Activated CD8-positive, alpha-beta memory T cell treated with anti-CD3 and anti-CD28 coated beads for 24 hours (primary cell): ENCODE measurements at regions not wholly inside any gene's neighbourhood (a gene's known extent, or its start where the extent isn't known, plus 50 kb on each side); places are given as distances from the start of the nearest gene placed in this dataset.

Experiments
- DNase-seq: peaks from one replicate; pipeline ENCODE4 v3.0.0-alpha.2; 2020

- DNase-seq: no peak
Observed at GRCh38 chr14:100471441-100472093, 115.7 kb downstream of the BEGAIN start.

- DNase-seq: no peak
Observed at GRCh38 chr14:100472094-100472455, 115.1 kb downstream of the BEGAIN start.

DNA sequence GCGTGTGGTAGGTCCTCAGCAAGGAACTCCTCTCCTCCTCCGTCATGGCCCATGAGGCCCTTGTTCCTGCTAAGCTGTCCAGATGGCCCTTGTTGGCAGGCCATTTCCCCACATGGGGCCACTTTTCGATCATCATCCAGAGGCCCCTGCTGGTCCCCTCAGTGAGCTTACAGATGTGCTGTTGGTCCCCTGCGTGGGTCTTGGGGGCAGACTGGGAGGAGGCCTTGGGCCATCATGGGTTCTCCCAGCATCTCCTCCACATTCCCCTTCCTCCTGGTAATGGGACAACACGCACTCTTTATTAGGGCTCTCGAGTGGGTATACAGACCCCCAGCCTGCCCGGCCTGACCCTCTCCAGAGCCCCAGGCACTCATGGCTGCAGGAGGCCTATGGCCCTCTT, 114.7 kb downstream of the BEGAIN start:
- DNase-seq: no peak

GRCh38 chr14:100473249-100473648, 114.0 kb downstream of the BEGAIN start:
- DNase-seq: no peak

GRCh38 chr14:100474196-100474595, 113.0 kb downstream of the BEGAIN start:
- no peak for DNase-seq

DNA sequence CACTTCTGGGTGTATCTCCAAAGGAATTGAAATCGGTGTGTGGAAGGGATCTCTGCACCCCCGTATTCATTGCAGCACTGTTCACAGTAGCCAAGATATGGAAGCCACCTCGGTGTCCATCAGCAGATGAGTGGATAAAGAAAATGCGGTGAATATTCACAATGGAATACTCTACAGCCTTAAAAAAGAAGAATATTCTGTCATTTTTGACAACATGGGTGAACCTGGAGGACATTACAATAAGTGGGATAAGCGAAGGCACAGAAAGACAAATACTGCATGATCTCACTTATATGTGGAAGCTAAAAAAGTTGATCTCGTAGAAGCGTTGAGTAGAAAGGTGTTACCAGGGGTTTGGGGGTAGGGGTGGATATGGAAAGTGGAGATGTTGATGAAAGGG, 111.9 kb downstream of the BEGAIN start:
- no peak for DNase-seq

- DNase-seq: no peak
Observed at GRCh38 chr14:100476012-100476822, 111.0 kb downstream of the BEGAIN start.

DNA sequence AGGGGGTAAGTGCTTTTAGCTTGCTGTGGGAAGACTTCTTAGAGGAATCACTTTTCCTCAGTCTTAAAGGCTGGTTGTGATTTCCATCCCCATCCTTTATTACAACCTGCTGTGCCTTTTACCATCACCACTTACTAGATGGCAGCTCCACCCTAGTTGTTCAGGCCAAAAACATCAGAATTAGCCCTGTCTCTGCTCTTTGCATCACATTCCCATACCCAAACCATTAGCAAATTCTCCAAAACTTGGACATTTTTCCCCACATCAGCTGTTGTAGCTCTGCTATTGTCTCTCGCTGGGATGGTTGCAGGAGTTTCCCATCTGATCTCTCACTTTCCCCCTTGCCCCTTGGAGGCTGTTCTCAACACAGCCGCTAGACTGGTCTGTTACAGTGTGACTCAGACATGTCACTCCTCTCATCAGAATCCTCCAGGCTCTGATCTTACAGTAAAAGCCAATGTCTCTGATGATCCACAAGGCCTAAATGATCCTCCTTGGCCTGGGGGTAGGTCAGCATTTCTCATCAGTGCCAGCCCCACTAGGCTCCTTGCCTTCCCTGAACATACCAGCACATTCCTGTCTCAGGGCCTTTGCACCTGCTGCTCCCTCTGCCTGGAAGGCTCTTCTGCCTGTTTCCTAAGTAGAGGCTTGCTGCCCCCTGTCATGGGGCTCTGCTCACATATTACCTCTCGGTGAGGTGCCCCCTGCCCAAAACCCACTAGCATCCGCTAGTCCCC, 102.5 kb downstream of the BEGAIN start:
- no peak for DNase-seq

- DNase-seq: peak; percentile 79
Observed at GRCh38 chr14:100486025-100486828, 101.0 kb downstream of the BEGAIN start.
